HEK293T (cell line): ENCODE measurements at regions not wholly inside any gene's neighbourhood (a gene's known extent, or its start where the extent isn't known, plus 50 kb on each side); places are given as distances from the start of the nearest gene placed in this dataset.

Experiments
- CTCF ChIA-PET: fragments of 350-600 bp; formaldehyde crosslinking; extraction: SDS; loops from one replicate; lab custom pipeline; 2021; ENCODE audit warnings: antibody characterized with exemption, inconsistent platforms; lab: Yijun Ruan, JAX
- POLR2A ChIA-PET: fragments of 350-600 bp; formaldehyde crosslinking; extraction: SDS; loops from one replicate; lab custom pipeline; 2020; ENCODE audit warnings: antibody characterized with exemption, inconsistent platforms; lab: Yijun Ruan, JAX
- DNase-seq: peaks from one replicate; pipeline ENCODE4 v3.0.0; 2012; ENCODE audit warnings: mixed read lengths; ENCODE audit errors: extremely low spot score
- ARNT ChIP-seq: fragments of 450-650 bp; IDR thresholded peaks from 2 replicates; pipeline ENCODE4 v1.6.1; 2017; ENCODE audit warnings: mild to moderate bottlenecking
- BHLHE40 ChIP-seq: fragments of 450-650 bp; IDR thresholded peaks from 2 replicates; pipeline ENCODE4 v1.6.1; 2016; ENCODE audit warnings: mild to moderate bottlenecking, moderate library complexity, borderline replicate concordance
- CTBP1 ChIP-seq: fragments of 450-650 bp; IDR thresholded peaks from 2 replicates; pipeline ENCODE4 v1.6.1; 2016; ENCODE audit warnings: borderline replicate concordance
- ELF4 ChIP-seq: fragments of 450-650 bp; IDR thresholded peaks from 2 replicates; pipeline ENCODE4 v1.6.1; 2017; ENCODE audit warnings: antibody characterized with exemption
- FOXA1 ChIP-seq: fragments of 450-650 bp; IDR thresholded peaks from 2 replicates; pipeline ENCODE4 v1.6.1; 2016; ENCODE audit warnings: mild to moderate bottlenecking
- FOXK2 ChIP-seq: fragments of 450-650 bp; IDR thresholded peaks from 2 replicates; pipeline ENCODE4 v1.6.1; 2016; ENCODE audit warnings: mild to moderate bottlenecking
- FOXM1 ChIP-seq: fragments of 450-650 bp; IDR thresholded peaks from 2 replicates; pipeline ENCODE4 v1.6.1; 2017; ENCODE audit warnings: mild to moderate bottlenecking, borderline replicate concordance
- HDGF ChIP-seq: fragments of 450-650 bp; IDR thresholded peaks from 2 replicates; pipeline ENCODE4 v1.6.1; 2017; ENCODE audit warnings: antibody characterized with exemption, borderline replicate concordance
- L3MBTL2 ChIP-seq: fragments of 450-650 bp; conservative IDR thresholded peaks from 2 replicates; pipeline ENCODE4 v1.6.1; 2016; ENCODE audit warnings: mild to moderate bottlenecking
- LEF1 ChIP-seq: fragments of 450-650 bp; IDR thresholded peaks from 2 replicates; pipeline ENCODE4 v1.6.1; 2017; ENCODE audit warnings: mild to moderate bottlenecking, borderline replicate concordance
- NFRKB ChIP-seq: fragments of 450-650 bp; IDR thresholded peaks from 2 replicates; pipeline ENCODE4 v1.6.1; 2016; ENCODE audit warnings: mild to moderate bottlenecking, moderate library complexity
- SP1 ChIP-seq: fragments of 450-650 bp; IDR thresholded peaks from 2 replicates; pipeline ENCODE4 v1.6.1; 2017
- SUZ12 ChIP-seq: fragments of 450-650 bp; IDR thresholded peaks from 2 replicates; pipeline ENCODE4 v1.6.1; 2016; ENCODE audit warnings: mild to moderate bottlenecking
- TARDBP ChIP-seq: fragments of 450-650 bp; IDR thresholded peaks from 2 replicates; pipeline ENCODE4 v1.6.1; 2016
- ZNF384 ChIP-seq: fragments of 450-650 bp; IDR thresholded peaks from 2 replicates; pipeline ENCODE4 v1.6.1; 2016
- TF ChIP-seq, protein P1 (sequence below): fragments of 450-650 bp; IDR thresholded peaks from 2 replicates; pipeline ENCODE4 v1.6.1; 2016

DNA sequence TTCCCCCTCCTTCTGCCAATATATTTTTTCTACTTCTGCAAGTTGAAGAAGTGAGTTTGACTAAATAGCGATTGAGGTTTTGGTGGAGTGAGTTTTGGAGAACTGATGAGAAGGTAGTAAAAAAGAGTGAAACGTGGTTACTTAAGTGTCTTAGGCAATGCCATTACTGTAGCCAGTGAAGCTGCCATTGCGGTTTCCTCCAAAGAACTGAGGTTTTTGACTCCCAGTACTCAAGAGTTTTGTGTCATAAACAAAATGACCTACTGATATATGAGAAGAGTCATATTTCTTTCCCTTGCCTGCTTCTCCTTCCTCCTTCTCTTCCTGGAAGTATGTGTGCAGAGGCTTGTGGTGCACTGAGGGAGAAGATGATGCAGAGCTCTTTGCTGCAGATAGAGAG is 554.5 kb upstream of the MAP3K7 start:
- TF ChIP-seq NFRKB (no peak), BHLHE40 (no peak), L3MBTL2 (no peak), FOXA1 (no peak), TARDBP (no peak), HDGF (no peak), SP1 (no peak), ELF4 (no peak), ZNF384 (no peak), FOXM1 (no peak), CTBP1 (no peak), ARNT (no peak)
- TF ChIP-seq, protein P1, sequence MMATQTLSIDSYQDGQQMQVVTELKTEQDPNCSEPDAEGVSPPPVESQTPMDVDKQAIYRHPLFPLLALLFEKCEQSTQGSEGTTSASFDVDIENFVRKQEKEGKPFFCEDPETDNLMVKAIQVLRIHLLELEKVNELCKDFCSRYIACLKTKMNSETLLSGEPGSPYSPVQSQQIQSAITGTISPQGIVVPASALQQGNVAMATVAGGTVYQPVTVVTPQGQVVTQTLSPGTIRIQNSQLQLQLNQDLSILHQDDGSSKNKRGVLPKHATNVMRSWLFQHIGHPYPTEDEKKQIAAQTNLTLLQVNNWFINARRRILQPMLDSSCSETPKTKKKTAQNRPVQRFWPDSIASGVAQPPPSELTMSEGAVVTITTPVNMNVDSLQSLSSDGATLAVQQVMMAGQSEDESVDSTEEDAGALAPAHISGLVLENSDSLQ: no peak
- POLR2A ChIA-PET: no interaction called here
- CTCF ChIA-PET: no interaction called here
- DNase-seq: no peak

DNA sequence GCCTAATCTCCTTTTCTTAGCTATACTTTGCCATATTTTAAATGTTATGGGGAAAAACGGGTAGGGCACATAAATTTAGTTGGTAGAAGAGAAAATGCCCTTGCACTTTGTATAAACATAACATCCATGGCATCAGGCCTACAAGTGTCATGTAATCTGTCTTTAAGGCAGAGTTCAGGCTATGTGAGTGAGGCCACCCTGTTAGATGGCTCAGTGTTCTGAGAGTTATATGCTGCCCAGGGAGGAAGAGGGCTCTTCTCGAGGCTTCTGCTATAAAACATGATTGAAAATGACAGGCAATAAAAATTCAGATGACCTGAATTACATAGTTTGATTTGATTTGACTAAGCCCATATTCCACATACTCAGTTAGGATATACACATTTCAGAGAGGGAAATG is 553.6 kb upstream of the MAP3K7 start:
- TF ChIP-seq L3MBTL2 (no peak), NFRKB (no peak), ELF4 (no peak), SP1 (no peak)
- DNase-seq: no peak
- ChIA-PET POLR2A (no interaction called here), CTCF (no interaction called here)

DNA sequence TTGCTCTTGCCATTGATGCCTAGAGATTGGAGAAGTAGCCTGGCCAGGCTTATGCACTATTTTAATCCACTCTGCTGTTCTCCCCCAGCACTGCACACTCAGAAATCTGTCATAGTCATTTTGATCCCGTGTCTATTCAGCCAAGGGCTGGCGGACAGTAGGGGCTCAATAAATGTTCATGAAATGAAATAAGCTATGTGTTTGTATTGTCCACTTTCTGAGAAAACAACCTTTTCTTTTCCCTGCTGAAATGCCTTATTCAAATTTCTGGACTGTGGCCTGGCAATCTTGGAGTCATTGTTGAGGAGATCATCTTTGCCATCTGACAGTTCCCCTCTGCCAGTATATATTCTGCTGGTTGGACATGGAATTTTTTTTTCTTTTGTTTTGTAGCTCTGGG is 550.4 kb upstream of the MAP3K7 start:
- TF ChIP-seq FOXK2 (no peak), BHLHE40 (no peak), NFRKB (no peak), ELF4 (no peak), SUZ12 (no peak), TARDBP (no peak), LEF1 (no peak), CTBP1 (no peak), FOXM1 (no peak), SP1 (no peak), HDGF (no peak)
- TF ChIP-seq, protein P1: no peak
- POLR2A ChIA-PET: no interaction called here
- CTCF ChIA-PET: no interaction called here
- no peak for DNase-seq

DNA sequence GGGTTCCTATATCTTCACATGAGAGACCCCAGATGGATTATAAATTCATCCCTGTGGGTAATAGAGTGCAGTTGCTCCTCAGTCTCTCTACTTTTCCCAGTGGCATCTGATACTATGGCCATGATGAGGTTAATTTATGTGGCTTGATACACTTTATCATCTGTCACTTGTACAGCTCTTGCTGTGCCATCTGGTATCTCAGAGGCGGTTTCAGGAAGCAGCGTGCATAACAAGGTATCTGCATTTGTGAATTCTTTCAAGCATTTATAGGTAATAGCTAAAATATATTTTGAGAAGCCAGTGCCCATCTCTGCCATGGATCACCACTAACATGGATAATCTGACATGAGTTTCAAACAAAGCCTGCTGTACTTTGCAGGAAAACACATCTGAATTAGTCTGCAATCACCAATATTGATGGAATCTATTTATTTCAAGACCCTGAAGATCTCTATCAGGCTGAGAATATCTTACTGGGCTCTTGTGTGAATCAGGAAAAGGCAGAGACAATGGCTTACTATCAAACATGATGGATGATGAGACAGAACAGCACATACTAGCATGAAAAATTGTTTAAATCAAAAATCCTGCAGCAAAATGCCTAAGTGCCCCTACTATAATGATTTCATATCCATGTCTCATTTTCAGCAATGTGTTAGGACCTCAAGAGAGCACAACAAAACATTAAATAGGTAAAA is 548.7 kb upstream of the MAP3K7 start:
- ChIA-PET POLR2A (no interaction called here), CTCF (no interaction called here)
- no peak for DNase-seq
- TF ChIP-seq ZNF384 (no peak), ARNT (no peak), FOXM1 (no peak), L3MBTL2 (no peak), ELF4 (no peak), HDGF (no peak), TARDBP (no peak), SUZ12 (no peak), FOXA1 (no peak), LEF1 (no peak)
- TF ChIP-seq, protein P1: no peak

DNA sequence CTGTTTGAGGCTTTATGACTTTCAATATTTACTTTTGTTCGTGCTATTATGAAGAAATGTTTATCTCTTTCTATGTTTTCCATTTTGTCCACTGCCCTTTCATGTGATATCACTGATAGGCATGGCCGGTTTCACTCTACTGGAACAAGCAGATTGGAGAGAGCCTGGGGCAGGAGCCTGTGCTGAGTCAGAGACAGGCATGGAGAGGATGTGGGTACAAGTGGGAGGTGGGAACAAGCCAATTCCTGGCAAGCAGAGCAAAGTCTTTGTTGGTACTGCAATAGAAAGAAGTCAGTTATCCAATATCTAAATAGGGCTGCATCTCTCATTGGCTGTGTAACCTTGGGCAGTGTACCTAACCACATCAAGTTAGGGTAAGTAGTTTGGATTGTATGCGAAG is 545.6 kb upstream of the MAP3K7 start:
- ChIA-PET POLR2A (no interaction called here), CTCF (no interaction called here)
- TF ChIP-seq SUZ12 (no peak), ZNF384 (no peak), TARDBP (no peak), ELF4 (no peak), FOXA1 (no peak), CTBP1 (no peak), NFRKB (no peak), FOXM1 (no peak), FOXK2 (no peak), HDGF (no peak), ARNT (no peak)
- TF ChIP-seq, protein P1: no peak
- DNase-seq: no peak

DNA sequence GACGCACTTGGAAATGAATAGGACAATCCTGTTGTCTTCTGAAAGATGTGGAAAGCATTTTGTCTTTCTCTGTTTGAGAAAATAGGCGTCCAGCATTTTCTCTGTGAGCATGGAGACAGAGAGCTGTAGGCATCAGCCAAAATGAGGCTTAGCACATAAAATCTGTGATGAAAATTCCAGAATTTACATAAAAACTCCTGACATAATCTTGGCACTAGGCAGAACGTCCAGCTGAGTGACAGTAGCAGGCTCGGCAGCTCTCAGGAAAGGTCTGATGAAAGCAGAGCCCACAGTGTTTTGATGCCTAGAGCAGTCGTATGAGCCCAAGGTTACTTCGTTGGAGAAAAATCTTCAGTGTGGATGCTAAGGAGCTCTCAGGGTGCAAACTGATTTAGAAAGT is 543.3 kb upstream of the MAP3K7 start:
- ChIA-PET POLR2A (no interaction called here), CTCF (no interaction called here)
- no peak for DNase-seq
- TF ChIP-seq FOXA1 (no peak), L3MBTL2 (no peak)
